ENCODE measurements at regions not wholly inside any gene's neighbourhood (a gene's known extent, or its start where the extent isn't known, plus 50 kb on each side); places are given as distances from the start of the nearest gene placed in this dataset.

DNA sequence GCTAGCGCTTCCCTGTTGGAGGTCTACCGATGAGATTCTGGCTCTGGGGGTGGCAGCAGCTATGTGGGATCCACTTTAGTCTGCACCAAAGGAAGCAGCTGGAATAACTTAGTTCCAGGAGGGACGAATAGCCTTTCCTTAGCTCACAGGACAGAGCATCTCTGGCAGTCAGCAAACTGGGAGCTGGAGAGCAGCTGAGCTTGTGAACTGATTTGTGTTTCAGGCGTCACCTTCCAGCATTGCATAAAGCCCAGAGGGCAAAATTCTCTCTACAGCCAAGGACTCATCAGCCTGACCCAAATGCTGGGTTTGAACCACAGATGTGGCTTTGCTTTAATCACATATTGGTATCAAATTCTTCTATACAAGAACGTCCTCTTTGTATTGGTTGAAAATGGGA, 81.9 kb upstream of the PELI2 start:
- POLR2A ChIA-PET: no interaction called here
- H3K36me3 Mint-ChIP-seq (ENCODE audit: low read depth): no peaks in the 10 kb centered on the region
- Histone ChIP-seq H3K27ac (ENCODE audit: low read depth in 1 of 2, low read length in 2 of 2) (no peak overlapping the region), H3K9me3 (ENCODE audit: control insufficient read depth in 1 of 2, insufficient read depth in 1 of 2, low read length in 2 of 2) (no peaks in the 10 kb centered on the region), H3K36me3 (ENCODE audit: insufficient read depth, low read length) (no peaks in the 10 kb centered on the region), H3K27me3 (ENCODE audit: control insufficient read depth in 1 of 2, insufficient read depth in 2 of 2, low read length in 2 of 2) (peaks cover 3 to 4% of the 10 kb centered on the region in 2 experiments), H3K4me3 (ENCODE audit: low read length) (no peak overlapping the region), H3K4me1 (ENCODE audit: insufficient read depth, low read length) (no peaks in the 10 kb centered on the region)
- TF ChIP-seq, protein P1, sequence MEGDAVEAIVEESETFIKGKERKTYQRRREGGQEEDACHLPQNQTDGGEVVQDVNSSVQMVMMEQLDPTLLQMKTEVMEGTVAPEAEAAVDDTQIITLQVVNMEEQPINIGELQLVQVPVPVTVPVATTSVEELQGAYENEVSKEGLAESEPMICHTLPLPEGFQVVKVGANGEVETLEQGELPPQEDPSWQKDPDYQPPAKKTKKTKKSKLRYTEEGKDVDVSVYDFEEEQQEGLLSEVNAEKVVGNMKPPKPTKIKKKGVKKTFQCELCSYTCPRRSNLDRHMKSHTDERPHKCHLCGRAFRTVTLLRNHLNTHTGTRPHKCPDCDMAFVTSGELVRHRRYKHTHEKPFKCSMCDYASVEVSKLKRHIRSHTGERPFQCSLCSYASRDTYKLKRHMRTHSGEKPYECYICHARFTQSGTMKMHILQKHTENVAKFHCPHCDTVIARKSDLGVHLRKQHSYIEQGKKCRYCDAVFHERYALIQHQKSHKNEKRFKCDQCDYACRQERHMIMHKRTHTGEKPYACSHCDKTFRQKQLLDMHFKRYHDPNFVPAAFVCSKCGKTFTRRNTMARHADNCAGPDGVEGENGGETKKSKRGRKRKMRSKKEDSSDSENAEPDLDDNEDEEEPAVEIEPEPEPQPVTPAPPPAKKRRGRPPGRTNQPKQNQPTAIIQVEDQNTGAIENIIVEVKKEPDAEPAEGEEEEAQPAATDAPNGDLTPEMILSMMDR (IDR thresholded peaks at IDR 0.05): no peak
- DNase-seq: no peak
- intact Hi-C loops (cut with DNase I, micrococcal nuclease): no loop called here
- ATAC-seq (ENCODE audit: poor library complexity): no peak
- H3K9me3 Mint-ChIP-seq: no peaks in the 10 kb centered on the region
- peaks cover 51% of the 10 kb centered on the region for H3K27me3 Mint-ChIP-seq
- no peaks in the 10 kb centered on the region for H3K4me1 Mint-ChIP-seq (ENCODE audit: low read depth)
- CTCF ChIA-PET: interaction anchor here (1.0 kb wide), 1 partner anchor 9 kb away, joined by 3 read pairs; no protein-coding TSS in a partner anchor
- no peak overlapping the region for H3K4me3 Mint-ChIP-seq
- no peak overlapping the region for H3K27ac Mint-ChIP-seq

DNA sequence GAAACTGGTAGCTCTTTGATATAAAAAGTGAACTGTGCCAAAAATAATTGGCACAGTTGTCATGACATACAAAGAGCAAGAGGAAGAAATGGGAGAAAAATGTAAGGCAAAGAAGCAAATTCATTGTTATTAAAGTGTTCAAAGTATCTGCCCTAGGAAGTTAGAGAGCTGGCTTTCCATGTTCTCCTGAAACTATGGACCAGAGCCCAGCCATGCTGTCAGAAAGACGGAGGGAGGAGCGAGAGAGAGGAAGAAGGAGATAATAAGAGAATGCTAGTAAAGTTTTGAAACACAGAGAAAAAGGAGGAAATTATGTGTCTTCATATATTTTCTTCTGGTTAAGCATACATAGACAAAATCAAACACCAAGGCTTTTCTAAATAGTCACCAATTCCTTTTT, 78.1 kb upstream of the PELI2 start:
- no peaks in the 10 kb centered on the region for H3K36me3 Mint-ChIP-seq (ENCODE audit: low read depth)
- POLR2A ChIA-PET: no interaction called here

DNA sequence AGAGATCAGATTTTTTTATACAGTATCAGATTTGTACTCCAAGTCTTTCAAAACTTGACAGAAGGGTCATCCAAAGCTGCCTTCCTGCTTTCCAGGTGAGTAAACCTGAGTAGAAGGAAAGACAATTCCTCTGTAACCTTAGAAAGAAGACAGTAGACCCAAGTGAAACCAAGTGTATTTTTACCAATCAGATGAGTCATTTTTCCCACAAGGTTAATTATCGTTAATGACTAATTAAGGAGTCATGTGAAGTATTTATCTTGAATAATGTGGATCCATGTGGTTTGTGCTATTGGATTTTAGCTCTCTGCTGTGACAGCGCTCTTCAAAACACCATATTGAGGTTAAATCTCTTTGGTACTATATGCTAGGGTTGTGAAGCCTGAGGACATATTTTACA, 74.0 kb upstream of the PELI2 start:
- H3K36me3 Mint-ChIP-seq (ENCODE audit: low read depth): no peaks in the 10 kb centered on the region
- no peaks in the 10 kb centered on the region for H3K9me3 ChIP-seq (ENCODE audit: control insufficient read depth in 1 of 2, insufficient read depth in 1 of 2, low read length in 2 of 2)
- no peak overlapping the region for H3K4me3 ChIP-seq (ENCODE audit: low read length)
- TF ChIP-seq, protein P1 (IDR thresholded peaks at IDR 0.05): no peak
- no peak overlapping the region for H3K4me3 Mint-ChIP-seq
- H3K27me3 ChIP-seq (ENCODE audit: control insufficient read depth in 1 of 2, insufficient read depth in 2 of 2, low read length in 2 of 2): peaks cover 0 to 7% of the 10 kb centered on the region in 2 experiments
- intact Hi-C loops (cut with DNase I, micrococcal nuclease): no loop called here
- H3K4me1 Mint-ChIP-seq (ENCODE audit: low read depth): no peaks in the 10 kb centered on the region
- ChIA-PET CTCF (no interaction called here), POLR2A (no interaction called here)
- no peak for ATAC-seq (ENCODE audit: poor library complexity)
- H3K4me1 ChIP-seq (ENCODE audit: insufficient read depth, low read length): no peaks in the 10 kb centered on the region
- no peaks in the 10 kb centered on the region for H3K36me3 ChIP-seq (ENCODE audit: insufficient read depth, low read length)
- peaks cover 38% of the 10 kb centered on the region for H3K27me3 Mint-ChIP-seq
- H3K9me3 Mint-ChIP-seq: no peaks in the 10 kb centered on the region
- no peak overlapping the region for H3K27ac ChIP-seq (ENCODE audit: low read depth in 1 of 2, low read length in 2 of 2)
- no peak for DNase-seq
- H3K27ac Mint-ChIP-seq: no peak overlapping the region

More for the DNA sequence above, 78.1 kb upstream of the PELI2 start:
- CTCF ChIA-PET: no interaction called here
- Mint-ChIP-seq H3K27me3 (peaks cover 70% of the 10 kb centered on the region), H3K9me3 (no peaks in the 10 kb centered on the region), H3K4me3 (no peak overlapping the region), H3K4me1 (ENCODE audit: low read depth) (no peaks in the 10 kb centered on the region), H3K27ac (no peak overlapping the region)
- Histone ChIP-seq H3K4me3 (ENCODE audit: low read length) (no peak overlapping the region), H3K27ac (ENCODE audit: low read depth in 1 of 2, low read length in 2 of 2) (no peak overlapping the region), H3K9me3 (ENCODE audit: control insufficient read depth in 1 of 2, insufficient read depth in 1 of 2, low read length in 2 of 2) (no peaks in the 10 kb centered on the region), H3K36me3 (ENCODE audit: insufficient read depth, low read length) (no peaks in the 10 kb centered on the region), H3K4me1 (ENCODE audit: insufficient read depth, low read length) (no peaks in the 10 kb centered on the region), H3K27me3 (ENCODE audit: control insufficient read depth in 1 of 2, insufficient read depth in 2 of 2, low read length in 2 of 2) (peaks cover 4 to 7% of the 10 kb centered on the region in 2 experiments)
- ATAC-seq (ENCODE audit: poor library complexity) (no peak), DNase-seq (no peak)
- TF ChIP-seq, protein P1 (IDR thresholded peaks at IDR 0.05): no peak
- intact Hi-C loops (cut with DNase I, micrococcal nuclease): no loop called here
